H9 (cell line): ENCODE measurements at regions not wholly inside any gene's neighbourhood (a gene's known extent, or its start where the extent isn't known, plus 50 kb on each side); places are given as distances from the start of the nearest gene placed in this dataset.

Experiments
- DNase-seq: peaks from one replicate; pipeline ENCODE4 v3.0.0-alpha.2; 2017
- H2AFZ ChIP-seq: one replicate; pipeline ENCODE4 v1.6.1; 2013; ENCODE audit warnings: mild to moderate bottlenecking, low read length, control low read depth, moderate library complexity
- H2AK5ac ChIP-seq: 2 replicates; pipeline ENCODE4 v1.6.1; 2013; ENCODE audit warnings: low read length, control low read depth, mixed read lengths; ENCODE audit not compliant: insufficient read length
- H2BK120ac ChIP-seq: one replicate; pipeline ENCODE4 v1.6.1; 2013; ENCODE audit warnings: low read depth, mild to moderate bottlenecking, low read length, control low read depth, inconsistent platforms; ENCODE audit not compliant: poor library complexity, severe bottlenecking
- H2BK12ac ChIP-seq: 2 replicates; pipeline ENCODE4 v1.6.1; 2013; ENCODE audit warnings: low read length, control low read depth, mixed read lengths, low read depth; ENCODE audit not compliant: insufficient read length
- H2BK15ac ChIP-seq: 2 replicates; pipeline ENCODE4 v1.6.1; 2013; ENCODE audit warnings: low read depth, low read length, control low read depth
- H2BK20ac ChIP-seq: one replicate; pipeline ENCODE4 v1.6.1; 2013; ENCODE audit warnings: low read depth, mild to moderate bottlenecking, low read length, control low read depth, inconsistent platforms; ENCODE audit not compliant: poor library complexity, severe bottlenecking
- H2BK5ac ChIP-seq: 2 replicates; pipeline ENCODE4 v1.6.1; 2013; ENCODE audit warnings: low read length, control low read depth, mixed read lengths; ENCODE audit not compliant: insufficient read length
- H3K14ac ChIP-seq: 2 replicates; pipeline ENCODE4 v1.6.1; 2013; ENCODE audit warnings: low read length, control low read depth; ENCODE audit not compliant: insufficient read depth
- H3K18ac ChIP-seq: 2 replicates; pipeline ENCODE4 v1.6.1; 2013; ENCODE audit warnings: low read depth, mild to moderate bottlenecking, mixed read lengths, low read length, control low read depth; ENCODE audit not compliant: insufficient read length
- H3K23ac ChIP-seq: 2 replicates; pipeline ENCODE4 v1.6.1; 2013; ENCODE audit warnings: low read length, control low read depth, mixed read lengths, low read depth; ENCODE audit not compliant: insufficient read length
- H3K23me2 ChIP-seq: 2 replicates; pipeline ENCODE4 v1.6.1; 2013; ENCODE audit warnings: low read depth, mild to moderate bottlenecking, mixed read lengths, low read length, control low read depth; ENCODE audit not compliant: insufficient read length, poor library complexity, severe bottlenecking
- H3K27ac ChIP-seq: 2 replicates; pipeline ENCODE4 v1.5.1; 2013; ENCODE audit warnings: low read length, control low read depth, mixed read lengths, low read depth; ENCODE audit not compliant: insufficient read length
- H3K27me3 ChIP-seq: 2 replicates; pipeline ENCODE4 v1.6.1; 2013; ENCODE audit warnings: low read length, control low read depth, inconsistent platforms; ENCODE audit not compliant: insufficient read depth
- H3K4ac ChIP-seq: 2 replicates; pipeline ENCODE4 v1.6.1; 2013; ENCODE audit warnings: low read depth, mild to moderate bottlenecking, control low read depth, inconsistent platforms, low read length, moderate library complexity
- H3K4me1 ChIP-seq: 2 replicates; pipeline ENCODE4 v1.6.1; 2013; ENCODE audit warnings: low read length, control low read depth, inconsistent platforms; ENCODE audit not compliant: insufficient read depth
- H3K4me2 ChIP-seq: 2 replicates; pipeline ENCODE4 v1.6.1; 2013; ENCODE audit warnings: low read length, control low read depth, mixed read lengths; ENCODE audit not compliant: insufficient read length, insufficient read depth
- H3K56ac ChIP-seq: 2 replicates; pipeline ENCODE4 v1.6.1; 2013; ENCODE audit warnings: low read depth, mild to moderate bottlenecking, mixed read lengths, low read length, control low read depth; ENCODE audit not compliant: insufficient read length
- H3K79me1 ChIP-seq: 2 replicates; pipeline ENCODE4 v1.6.1; 2013; ENCODE audit warnings: low read depth, mild to moderate bottlenecking, moderate library complexity, low read length, control low read depth, inconsistent platforms; ENCODE audit not compliant: insufficient read depth, poor library complexity, severe bottlenecking
- H3K79me2 ChIP-seq: 2 replicates; pipeline ENCODE4 v1.6.1; 2013; ENCODE audit warnings: low read length, control low read depth, inconsistent platforms; ENCODE audit not compliant: insufficient read depth
- H3K9ac ChIP-seq: 2 replicates; pipeline ENCODE4 v1.6.1; 2013; ENCODE audit warnings: low read length, control low read depth, mixed read lengths; ENCODE audit not compliant: insufficient read length; ENCODE audit errors: extremely low read depth
- H3K9me3 ChIP-seq: one replicate; pipeline ENCODE4 v1.6.1; 2013; ENCODE audit warnings: low read depth, low read length, inconsistent platforms; ENCODE audit not compliant: control insufficient read depth
- H3T11ph ChIP-seq: one replicate; pipeline ENCODE4 v1.6.1; 2013; ENCODE audit warnings: mild to moderate bottlenecking, low read length, control low read depth, inconsistent platforms
- H4K20me1 ChIP-seq: one replicate; pipeline ENCODE4 v1.6.1; 2013; ENCODE audit not compliant: control insufficient read depth, insufficient read length, insufficient read depth
- H4K5ac ChIP-seq: 2 replicates; pipeline ENCODE4 v1.6.1; 2013; ENCODE audit warnings: low read depth, mild to moderate bottlenecking, mixed read lengths, low read length, control low read depth; ENCODE audit not compliant: insufficient read length
- H4K8ac ChIP-seq: replicated peaks from 2 replicates; pipeline ENCODE4 v1.6.1; 2013; ENCODE audit warnings: low read length, control low read depth, mixed read lengths, low read depth; ENCODE audit not compliant: insufficient read length
- H4K91ac ChIP-seq: 2 replicates; pipeline ENCODE4 v1.6.1; 2013; ENCODE audit warnings: low read depth, mild to moderate bottlenecking, moderate library complexity, mixed read lengths, low read length, control low read depth; ENCODE audit not compliant: insufficient read length
- H3K27ac Mint-ChIP-seq, 3 experiments: 2 replicates in 2 of 3; 3 replicates in 1 of 3; pipeline ENCODE4 v1.8.0; 2020 to 2021; ENCODE audit warnings: mixed read lengths in 3 of 3, mild to moderate bottlenecking in 1 of 3, moderate library complexity in 1 of 3
- H3K27me3 Mint-ChIP-seq: 2 replicates; pipeline ENCODE4 v1.8.0; 2021; ENCODE audit warnings: low read depth, mild to moderate bottlenecking, moderate library complexity, mixed read lengths
- H3K36me3 Mint-ChIP-seq, 3 experiments: 2 replicates in 2 of 3; 3 replicates in 1 of 3; pipeline ENCODE4 v1.8.0; 2020 to 2021; ENCODE audit warnings: low read depth in 3 of 3, mixed read lengths in 3 of 3; ENCODE audit not compliant: insufficient read depth in 1 of 3
- H3K4me1 Mint-ChIP-seq, 2 experiments: 2 replicates each; pipeline ENCODE4 v1.8.0; 2020; ENCODE audit warnings: mixed read lengths in 2 of 2
- H3K4me3 Mint-ChIP-seq, 2 experiments: 2 replicates in 1 of 2; 3 replicates in 1 of 2; pipeline ENCODE4 v1.8.0; 2020 to 2021; ENCODE audit warnings: mild to moderate bottlenecking in 2 of 2, mixed read lengths in 2 of 2, moderate library complexity in 1 of 2
- H3K9me3 Mint-ChIP-seq, 2 experiments: 2 replicates in 1 of 2; 3 replicates in 1 of 2; pipeline ENCODE4 v1.8.0; 2020; ENCODE audit warnings: mild to moderate bottlenecking in 2 of 2, mixed read lengths in 2 of 2, moderate library complexity in 1 of 2
- WGBS: extraction: QIAGEN DNeasy Blood & Tissue Kit; methylation state at CpG from one replicate; pipeline ENCODE4 v1.1.7; 2013; ENCODE audit warnings: missing lambda C conversion rate, low lambda C conversion rate, mixed read lengths; ENCODE audit not compliant: insufficient read length; ENCODE audit errors: extremely low coverage; 5-methylcytosine and 5-hydroxymethylcytosine counted together
- TF ChIP-seq, protein P1 (sequence below): fragments of 200-600 bp; sonication (generic); conservative IDR thresholded peaks from 3 replicates; pipeline ENCODE4 v1.8.0; 2021; ENCODE audit warnings: antibody characterized with exemption, mild to moderate bottlenecking

DNA sequence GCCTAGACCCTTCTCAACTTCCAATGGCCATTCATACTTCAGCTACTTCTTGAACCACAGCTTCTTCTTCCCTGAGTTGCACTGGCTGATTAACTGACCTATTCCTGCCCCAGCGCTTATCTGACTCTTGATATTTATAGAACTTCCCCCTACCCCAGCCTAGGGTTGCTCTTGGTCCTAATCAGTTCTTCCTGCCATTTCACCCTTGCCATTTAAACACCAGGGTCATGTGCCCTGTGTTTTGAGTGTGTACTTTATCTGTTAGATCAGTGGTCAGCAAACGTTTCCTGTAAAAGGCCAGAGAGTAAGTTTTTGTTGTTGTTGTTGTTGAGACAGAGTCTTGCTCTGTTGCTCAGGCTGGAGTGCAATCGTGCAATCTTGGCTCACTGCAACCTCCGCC is 82.4 kb upstream of the COX10 start:
- H2BK12ac ChIP-seq: no peak overlapping the region
- no peak overlapping the region for H2BK20ac ChIP-seq
- H3K27ac ChIP-seq: no peak overlapping the region
- no peak overlapping the region for H3K4me2 ChIP-seq
- DNase-seq: no peak
- no peak overlapping the region for H3K9ac ChIP-seq
- no peak overlapping the region for H4K8ac ChIP-seq
- no peaks in the 10 kb centered on the region for H3K23me2 ChIP-seq
- Mint-ChIP-seq H3K27ac (peak overlapping the region in 1 of 3 experiments; percentile 27; a peak in 1 of 7 replicates), H3K4me1 (peaks cover 10 to 12% of the 10 kb centered on the region in 2 experiments), H3K36me3 (peaks cover 0 to 3% (median 0%) of the 10 kb centered on the region in 3 experiments; a peak in 3 of 7 replicates), H3K4me3 (no peak overlapping the region), H3K9me3 (no peaks in the 10 kb centered on the region), H3K27me3 (no peaks in the 10 kb centered on the region)
- no peak overlapping the region for H4K5ac ChIP-seq
- no peak overlapping the region for H2BK120ac ChIP-seq
- no peaks in the 10 kb centered on the region for H3K79me2 ChIP-seq
- no peaks in the 10 kb centered on the region for H3K4me1 ChIP-seq
- H4K20me1 ChIP-seq: no peaks in the 10 kb centered on the region
- no peak overlapping the region for H2BK15ac ChIP-seq
- no peak overlapping the region for H2AFZ ChIP-seq
- H4K91ac ChIP-seq: no peak overlapping the region
- H3K14ac ChIP-seq: no peak overlapping the region
- H3K79me1 ChIP-seq: no peaks in the 10 kb centered on the region
- H2BK5ac ChIP-seq: no peak overlapping the region
- H3K9me3 ChIP-seq: no peaks in the 10 kb centered on the region
- TF ChIP-seq, protein P1, sequence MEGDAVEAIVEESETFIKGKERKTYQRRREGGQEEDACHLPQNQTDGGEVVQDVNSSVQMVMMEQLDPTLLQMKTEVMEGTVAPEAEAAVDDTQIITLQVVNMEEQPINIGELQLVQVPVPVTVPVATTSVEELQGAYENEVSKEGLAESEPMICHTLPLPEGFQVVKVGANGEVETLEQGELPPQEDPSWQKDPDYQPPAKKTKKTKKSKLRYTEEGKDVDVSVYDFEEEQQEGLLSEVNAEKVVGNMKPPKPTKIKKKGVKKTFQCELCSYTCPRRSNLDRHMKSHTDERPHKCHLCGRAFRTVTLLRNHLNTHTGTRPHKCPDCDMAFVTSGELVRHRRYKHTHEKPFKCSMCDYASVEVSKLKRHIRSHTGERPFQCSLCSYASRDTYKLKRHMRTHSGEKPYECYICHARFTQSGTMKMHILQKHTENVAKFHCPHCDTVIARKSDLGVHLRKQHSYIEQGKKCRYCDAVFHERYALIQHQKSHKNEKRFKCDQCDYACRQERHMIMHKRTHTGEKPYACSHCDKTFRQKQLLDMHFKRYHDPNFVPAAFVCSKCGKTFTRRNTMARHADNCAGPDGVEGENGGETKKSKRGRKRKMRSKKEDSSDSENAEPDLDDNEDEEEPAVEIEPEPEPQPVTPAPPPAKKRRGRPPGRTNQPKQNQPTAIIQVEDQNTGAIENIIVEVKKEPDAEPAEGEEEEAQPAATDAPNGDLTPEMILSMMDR: no peak
- H3K56ac ChIP-seq: no peak overlapping the region
- no peak overlapping the region for H3K18ac ChIP-seq
- H3K4ac ChIP-seq: no peak overlapping the region
- no peak overlapping the region for H3K23ac ChIP-seq
- H2AK5ac ChIP-seq: no peak overlapping the region
- no peaks in the 10 kb centered on the region for H3K27me3 ChIP-seq
- no peak overlapping the region for H3T11ph ChIP-seq
- no CpG with 5 or more reads among the region's 4 CpGs for WGBS
